HG02885 (cell line): ENCODE measurements at regions not wholly inside any gene's neighbourhood (a gene's known extent, or its start where the extent isn't known, plus 50 kb on each side); places are given as distances from the start of the nearest gene placed in this dataset.

Source experiments
- ATAC-seq: cut with Tn5 transposase; IDR thresholded peaks from one replicate; pipeline ENCODE4 v1.9.1; 2021; ENCODE audit warnings: mild to moderate bottlenecking; ENCODE audit not compliant: unreplicated experiment, poor library complexity

DNA sequence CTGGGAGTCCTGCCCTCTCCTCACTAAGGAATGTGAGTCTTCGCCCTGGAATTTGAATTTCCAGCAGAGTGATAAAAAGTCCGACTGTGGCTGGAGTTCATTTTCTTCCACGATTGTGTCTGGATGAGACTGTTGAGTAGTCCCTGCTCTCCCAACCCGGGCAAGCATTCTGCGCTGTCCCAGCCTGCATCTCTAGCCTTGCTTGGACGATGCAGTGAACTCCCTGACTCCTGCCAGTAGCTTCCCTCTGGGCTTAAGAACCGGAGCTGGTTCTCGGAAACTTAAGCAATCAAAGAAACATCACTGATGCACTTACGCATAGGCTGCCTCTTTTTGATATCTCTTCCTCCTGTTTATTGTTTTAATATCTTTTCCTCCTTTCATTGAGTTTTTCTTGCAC, 116.0 kb upstream of the FZD8 start:
- ATAC-seq = no peak

DNA sequence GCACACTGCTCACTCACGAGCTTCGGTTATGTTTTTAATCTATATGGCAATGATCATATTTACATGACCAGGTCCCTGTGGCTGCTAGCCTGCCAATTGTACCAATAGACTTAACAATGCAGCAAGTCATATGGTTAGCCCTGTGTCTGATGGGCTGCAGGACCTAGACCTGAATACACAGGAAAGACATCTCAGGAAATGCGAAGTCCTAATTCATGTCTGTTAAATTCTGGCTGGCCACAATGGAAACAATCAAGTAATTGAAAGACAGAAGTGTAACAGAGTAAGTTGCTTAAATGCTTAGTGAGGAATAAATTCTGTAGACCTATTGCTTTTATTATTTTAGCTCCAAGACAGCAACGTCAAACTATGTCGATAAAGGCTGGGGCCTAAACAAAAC, 112.4 kb upstream of the FZD8 start:
- no peak for ATAC-seq

DNA sequence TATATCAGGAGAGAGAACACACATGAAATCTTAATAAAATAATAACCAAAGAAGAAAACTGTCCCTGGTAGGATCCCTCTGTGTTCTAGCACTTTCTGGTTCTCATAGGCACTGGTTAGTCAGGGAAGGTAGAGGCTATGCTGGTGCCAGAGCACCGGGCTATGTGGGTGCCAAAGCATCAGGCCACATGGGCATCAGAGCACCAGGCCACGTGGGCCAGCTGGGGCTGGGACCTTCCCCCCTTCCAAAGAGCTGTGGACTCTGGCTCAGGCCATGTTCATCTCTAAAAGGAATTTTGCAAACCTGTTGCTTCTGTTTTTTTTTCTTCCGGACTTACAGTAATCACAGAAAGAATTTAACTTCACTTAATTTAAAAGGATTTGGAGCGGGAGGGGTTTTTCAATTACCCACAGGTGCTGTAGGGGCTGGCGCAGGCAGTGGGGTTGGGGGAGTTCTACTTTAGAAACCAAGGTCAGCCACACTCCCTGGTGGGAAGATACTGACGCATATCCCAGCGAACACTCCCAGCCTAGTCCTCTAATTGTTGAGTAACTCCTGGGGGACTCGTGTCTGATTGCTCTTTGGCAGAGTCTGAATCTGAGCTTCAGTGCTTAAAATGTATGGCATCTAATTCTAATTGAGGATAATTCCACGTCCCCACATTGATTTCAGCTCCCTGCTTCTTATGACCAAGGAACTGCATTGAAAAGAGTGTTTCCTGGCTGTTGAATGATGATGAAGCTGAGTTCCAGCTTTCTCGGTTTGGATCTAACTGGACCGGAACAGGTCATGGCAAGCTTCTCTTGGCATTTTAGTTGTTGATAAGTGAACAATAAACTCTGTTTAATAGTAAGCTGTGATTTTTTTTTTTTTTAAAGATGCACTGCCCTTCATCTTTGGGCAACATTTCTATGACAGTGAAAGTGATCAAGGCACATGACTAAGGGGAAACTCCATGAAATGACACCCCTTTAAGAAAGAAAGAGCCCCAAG, 110.7 kb upstream of the FZD8 start:
- ATAC-seq = no peak

DNA sequence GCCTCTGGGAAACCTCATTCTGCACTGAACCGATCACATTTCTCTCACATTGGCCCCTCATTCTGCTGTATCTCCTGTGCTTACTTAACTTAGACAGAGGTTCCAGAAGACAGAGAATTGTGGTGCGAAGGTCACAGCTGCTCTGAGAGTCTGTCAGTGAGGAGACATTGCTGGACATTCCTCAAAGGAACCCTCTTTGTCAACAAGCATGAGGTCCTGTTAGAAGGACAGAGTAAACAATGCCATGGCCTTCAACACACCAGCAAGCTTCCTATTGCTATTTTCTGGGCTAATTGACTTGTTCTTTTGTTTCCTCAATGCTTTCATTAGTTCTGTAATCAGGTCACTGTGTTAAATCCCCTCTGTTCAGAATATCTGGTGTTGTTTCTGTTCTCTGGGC, 109.3 kb upstream of the FZD8 start:
- ATAC-seq = no peak

DNA sequence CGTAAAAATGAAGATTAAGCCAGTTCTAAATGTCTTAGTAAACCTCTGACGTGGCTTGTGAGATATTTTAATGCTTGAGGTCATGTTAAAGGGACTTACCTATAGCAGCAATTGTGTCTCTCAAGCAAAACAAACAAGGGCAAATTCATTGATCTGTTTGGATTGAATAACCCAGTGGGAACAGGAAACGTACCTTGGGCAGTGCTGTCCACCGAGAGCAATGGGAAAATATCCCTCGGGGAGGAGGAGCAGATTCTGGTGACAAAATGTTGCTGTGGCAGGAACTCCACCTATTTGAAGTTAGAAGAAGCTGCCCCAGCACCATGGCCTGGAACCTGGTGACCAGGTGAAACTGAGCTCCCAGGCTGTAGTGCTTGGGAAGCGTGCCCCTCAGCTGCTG, 107.1 kb upstream of the FZD8 start:
- no peak for ATAC-seq

DNA sequence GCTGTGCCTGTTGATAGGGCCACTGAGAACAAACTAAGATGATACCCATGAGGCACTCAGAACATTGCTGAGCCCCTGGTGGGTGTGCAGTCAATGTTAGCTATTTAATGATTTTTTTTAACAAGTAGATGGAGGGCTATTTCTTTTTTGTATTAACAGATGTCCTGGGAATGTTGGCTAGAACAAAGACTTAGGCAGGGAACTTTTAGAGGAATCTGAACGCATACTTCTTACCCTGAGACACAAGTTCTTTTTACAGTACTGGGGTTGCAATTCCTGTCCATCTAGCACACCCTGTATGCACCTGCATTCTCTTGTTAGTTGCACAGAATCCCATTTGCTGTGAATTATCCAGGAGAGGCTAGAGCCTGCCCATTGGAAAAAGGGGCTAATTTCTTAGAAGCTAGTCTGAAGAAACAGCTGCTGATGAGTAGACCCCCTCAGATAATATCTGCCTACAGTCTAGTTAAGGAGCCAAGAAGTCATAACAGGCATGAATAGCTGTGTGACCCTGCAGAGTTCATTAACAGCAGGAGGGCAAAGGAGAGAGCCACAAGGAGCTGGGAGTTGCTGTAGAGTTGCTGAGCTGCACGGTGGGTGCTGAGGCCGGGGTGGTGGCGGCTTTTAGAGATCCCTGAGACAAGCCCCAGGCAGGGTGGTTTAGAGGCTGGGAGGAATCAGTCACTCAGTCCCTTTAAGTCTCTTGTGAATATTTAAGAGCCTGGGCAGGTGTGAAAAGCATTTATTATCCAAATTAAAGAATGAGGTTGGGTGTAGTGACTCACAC, 103.7 kb upstream of the FZD8 start:
- ATAC-seq = no peak

DNA sequence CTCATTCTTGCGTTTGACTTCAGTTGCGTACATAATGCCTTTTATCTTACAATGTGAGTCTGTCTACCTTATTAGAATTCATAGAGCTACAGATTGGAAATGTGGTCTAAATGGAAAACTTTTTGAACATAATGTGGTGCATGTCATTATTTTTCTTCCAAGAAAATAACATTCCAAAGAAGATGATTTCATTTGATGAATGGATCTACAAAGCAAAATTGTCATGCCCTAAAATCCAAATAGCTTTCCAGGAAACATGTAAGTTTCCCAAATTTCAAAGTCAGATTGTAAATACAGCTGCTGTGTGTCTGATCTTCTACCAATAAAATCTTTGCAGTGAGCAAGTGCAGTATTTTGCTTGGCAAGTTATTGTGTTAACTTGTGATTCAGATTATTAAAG, 101.8 kb upstream of the FZD8 start:
- no peak for ATAC-seq

DNA sequence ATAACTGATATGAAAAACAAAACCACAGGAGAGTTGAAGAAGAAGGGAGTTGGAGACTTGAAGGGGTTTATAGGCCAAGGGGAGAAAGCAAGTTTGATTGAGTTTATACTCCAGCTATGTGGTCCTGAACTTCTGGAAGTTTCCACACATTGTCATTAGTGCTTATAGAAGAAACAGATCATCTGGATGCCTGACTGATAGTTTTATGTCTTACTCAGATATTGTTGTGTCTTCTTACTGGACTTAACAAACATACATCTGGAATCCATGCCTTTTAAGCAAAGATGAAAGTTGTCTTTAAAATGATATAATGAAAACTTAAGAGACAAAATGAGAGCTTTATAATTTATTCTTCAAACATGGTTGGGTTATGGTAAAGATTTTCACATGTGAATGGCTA, 101.3 kb upstream of the FZD8 start:
- ATAC-seq = no peak

DNA sequence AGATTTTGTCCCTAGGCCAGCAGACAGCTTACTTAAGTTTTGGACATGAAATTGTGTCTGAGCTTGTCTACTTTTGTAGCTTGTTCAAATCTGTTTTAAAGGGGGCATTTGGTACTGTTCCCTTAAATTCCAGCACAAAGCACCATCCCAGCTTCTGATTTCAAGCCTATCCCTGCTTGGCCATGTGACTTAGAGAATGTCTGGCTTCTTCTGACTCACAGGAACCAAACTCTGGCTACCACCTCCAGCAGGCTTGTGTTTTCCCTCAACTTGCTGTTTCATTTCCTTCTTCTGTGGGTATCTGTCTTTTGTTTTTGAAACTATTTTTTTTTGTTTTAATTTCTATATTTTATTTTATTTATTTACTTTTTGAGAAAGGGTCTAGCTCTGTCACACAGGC, 97.9 kb upstream of the FZD8 start:
- no peak for ATAC-seq

DNA sequence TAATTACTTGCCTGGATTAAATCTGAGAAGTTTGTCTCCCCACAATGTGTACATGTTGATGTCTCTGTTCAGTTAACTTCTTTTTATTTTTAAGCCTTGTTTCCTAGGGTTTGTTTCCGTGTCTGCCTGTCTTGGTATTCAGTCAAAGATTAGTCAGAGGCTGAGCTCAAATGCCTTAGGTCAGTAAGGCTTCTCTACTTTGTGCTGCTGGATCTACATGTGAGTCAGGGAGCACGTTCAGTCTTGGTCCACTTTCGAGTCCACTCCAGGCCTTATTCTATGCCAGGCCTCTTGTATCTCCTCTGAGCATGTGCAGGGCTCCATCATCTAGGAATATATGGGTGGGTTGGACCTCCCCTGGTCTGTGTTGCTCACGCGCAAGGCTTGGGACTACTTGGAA, 93.3 kb upstream of the FZD8 start:
- no peak for ATAC-seq

DNA sequence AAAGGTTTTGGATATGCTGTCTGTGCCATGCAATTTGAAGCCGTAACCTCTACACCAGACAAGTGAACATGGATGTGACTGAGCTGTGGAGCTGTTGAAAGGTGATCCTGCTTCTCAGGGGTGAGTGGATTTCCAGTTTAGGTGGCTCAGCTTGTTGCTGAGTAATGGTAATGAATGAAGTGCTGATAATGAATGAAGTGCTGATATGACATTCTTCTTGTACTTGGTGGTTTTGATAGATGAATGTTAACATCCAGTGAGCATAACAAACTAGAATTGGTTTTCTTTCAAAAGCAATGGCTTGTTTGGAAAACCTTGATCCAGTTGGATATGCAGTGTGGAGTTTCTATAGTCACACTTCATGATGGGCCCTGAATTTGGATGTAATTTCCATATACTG, 89.7 kb upstream of the FZD8 start:
- no peak for ATAC-seq

DNA sequence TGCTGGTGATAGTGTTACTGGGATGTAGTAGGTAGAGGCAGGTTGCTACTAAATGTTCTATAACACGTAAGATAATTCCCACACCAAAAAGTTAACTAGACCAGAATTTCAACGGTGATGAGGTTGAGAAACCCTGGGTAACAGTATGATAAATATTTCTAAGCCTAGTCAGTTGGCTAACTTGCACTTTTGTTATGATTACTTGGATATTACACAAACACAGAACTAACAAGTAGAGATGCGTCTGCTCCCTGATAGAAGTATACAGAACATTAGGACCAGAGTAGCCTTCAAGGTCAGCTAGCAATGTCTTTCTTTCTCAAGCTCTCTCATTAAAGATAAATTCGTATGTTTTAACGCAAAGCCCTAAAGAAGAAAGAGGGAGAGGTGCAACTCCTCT, 86.2 kb upstream of the FZD8 start:
- no peak for ATAC-seq

DNA sequence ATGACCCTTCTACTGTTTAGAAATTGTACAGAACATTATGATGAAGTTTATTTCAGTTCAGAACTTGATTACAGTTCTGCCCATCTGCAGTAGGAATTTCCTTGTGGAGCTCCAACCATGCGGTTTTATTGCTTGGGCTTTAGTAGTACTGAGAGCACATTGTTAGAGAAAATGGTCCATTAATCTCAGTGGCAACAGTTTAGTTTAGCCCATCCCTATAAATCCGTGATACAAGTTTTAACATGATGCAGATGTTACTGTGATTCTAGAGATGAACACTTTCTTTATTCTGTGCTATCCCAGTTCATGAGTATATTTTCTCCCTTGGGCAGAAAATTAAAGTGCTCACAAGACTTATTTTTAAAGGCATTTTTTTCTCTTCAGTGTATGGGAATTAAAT, 84.8 kb upstream of the FZD8 start:
- no peak for ATAC-seq

DNA sequence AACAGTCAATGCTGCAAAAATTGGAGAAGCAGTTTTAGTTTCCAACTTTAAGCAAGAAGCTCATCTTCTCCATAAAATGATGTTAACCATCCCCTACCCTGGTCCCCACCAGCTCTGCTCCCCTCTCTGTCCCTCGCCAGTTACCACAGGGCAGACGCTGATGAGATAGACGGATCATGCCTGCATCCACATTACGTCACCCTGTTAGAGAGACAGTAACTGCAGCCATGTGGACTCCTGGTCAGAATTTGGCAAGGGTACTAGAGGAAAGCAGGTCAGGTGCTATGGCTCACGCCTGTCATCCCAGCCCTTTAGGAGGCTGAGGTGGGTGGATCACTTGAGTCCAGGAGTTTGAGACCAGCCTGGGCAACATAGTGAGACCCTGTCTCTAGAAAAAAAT, 81.9 kb upstream of the FZD8 start:
- no peak for ATAC-seq

DNA sequence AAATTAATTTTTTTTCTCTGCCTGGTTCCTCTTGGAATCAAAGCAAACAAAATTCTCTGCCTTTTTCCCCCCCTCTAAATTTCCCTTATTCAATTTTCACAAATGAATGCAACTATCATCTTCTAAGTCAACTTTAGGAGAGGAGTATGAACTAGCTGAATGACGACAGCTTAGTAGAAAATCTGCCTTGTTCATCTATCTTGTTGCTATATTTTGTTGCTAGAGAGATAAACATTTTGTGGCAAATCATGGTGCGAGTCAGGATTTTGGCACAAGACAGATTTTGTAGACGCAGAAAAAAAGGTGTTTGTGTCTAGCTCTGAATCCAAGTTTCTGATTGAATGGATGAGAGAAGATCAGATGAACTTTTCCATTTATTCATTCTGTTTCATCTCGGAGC, 81.0 kb upstream of the FZD8 start:
- ATAC-seq = no peak

DNA sequence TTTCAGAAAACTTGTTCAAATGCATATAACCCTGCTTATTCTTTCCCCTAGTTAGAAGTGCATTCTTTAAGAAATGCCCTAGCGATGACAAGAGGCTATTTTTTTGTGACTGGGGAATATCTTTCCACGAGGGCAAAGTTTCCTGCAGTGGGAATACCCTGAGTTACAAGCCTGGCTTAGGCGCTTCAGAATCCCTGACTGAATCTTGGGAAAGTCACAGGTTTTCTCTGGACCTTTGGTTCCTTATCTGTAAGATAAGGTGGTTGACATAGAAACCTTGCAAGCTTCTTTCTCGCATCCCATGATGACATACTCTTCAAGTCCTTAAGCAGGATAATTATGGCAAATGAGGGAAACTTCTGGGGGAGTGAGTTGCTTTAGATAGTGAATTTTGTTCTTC, 80.5 kb upstream of the FZD8 start:
- no peak for ATAC-seq

DNA sequence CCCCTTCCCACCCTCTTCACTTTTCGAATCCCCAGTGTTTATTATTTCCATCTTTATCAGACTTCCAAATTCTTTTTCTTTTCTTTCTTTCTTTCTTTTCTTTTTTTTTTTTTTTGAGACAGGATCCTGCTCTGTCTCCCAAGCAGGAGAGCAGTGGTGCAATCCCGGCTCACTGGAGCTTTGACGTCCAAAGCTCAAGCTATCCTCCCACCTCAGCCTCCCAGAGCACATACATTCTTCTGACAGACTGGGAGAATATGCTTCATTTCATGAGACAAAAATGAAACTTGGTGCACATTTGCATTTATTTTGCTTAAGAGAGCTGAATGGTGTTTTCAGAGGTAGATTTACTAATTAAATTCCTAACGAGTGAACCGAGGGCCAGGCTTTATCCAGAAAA, 80.1 kb upstream of the FZD8 start:
- ATAC-seq = no peak

DNA sequence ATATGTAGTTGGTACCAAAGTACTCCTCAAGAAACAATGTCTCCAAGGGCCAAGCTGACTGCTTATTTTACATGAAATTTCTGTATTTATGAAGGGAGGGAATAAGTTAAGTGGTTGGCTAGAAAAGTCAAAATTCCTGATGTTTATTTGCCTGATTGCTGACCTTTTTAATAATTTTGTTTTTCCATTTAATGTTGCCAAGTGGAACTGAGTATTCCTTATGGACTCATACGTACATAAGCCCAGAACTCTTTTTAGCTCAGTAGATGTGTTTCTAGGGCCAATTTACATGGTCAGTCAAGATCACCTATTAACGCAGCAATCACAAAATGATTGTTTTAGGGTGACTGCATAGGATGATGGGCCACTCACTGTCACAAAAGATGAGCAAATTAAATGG, 78.3 kb upstream of the FZD8 start:
- no peak for ATAC-seq

DNA sequence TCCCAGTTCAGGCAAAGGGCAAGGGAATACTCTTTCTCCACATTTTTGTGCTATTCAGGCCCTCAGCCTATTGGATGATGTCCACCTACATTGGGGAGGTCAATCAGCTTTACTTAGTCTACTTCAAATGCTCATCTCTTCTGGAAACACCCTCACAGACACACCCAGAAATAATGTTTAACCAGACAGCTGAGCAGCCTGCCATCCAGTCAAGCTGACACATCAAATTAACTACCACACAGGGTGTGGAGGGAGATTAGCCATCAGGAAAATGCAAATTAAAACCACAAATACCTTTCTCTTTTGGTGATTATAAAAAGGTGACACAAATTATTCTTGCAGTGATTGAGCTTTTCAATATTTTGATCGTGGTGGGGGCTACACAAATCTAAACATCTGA, 74.7 kb upstream of the FZD8 start:
- ATAC-seq = no peak

DNA sequence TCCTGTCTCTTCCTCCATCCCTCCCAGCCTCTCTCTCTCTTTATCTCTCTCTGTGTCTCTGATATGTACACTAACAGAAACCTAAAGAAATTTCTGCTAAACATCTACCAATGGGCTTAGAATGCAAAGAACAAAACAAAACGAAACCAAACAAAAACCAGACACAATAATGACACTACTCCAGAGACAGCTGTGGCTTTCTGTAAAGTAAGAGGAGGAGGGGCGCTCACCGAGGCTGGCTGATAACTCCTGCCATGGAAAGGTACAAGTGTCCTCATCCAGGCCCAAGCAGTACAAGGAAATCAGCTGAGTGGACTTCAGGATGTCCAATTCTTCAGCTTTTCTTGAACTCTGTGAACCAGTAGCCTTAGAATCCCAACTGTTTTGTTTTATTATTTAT, 70.4 kb upstream of the FZD8 start:
- no peak for ATAC-seq

DNA sequence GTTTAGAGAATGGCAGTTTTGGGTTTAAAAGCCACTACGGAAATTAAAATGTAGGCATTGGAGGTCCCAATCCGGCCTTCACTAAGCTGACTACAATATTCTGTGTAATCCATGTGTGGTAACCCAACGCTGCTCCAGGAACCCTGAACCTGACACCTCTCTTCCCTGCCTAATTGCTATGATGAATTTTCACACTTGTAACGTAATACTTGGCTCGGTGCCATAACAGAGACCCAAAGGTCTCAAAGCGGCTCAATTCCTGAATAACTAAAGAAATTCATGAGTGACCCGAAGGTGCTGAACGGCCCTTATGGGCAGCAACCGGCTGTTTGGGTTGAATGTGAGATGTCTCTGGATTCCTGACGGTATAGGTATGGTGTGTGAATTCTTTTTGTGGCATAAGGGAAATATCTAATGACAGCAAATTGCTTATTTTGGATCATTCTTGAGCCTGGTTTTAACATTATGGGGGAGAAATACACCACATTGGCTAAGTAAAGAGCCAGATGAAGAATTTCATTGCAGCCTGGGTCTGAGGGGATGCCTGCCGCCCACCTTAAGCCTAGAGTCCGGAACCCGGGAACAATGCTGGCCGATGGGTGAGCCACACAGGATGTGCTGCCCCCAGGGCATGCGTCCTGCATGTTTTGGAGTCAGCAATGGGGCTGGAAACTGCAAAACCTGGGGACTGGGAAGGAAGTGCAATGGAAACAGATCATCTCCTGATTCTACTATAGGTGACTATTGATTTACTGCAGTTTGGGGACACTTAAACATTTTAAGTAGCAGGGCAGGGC, 69.7 kb upstream of the FZD8 start:
- no peak for ATAC-seq
